ENCODE measurements at regions not wholly inside any gene's neighbourhood (a gene's known extent, or its start where the extent isn't known, plus 50 kb on each side); places are given as distances from the start of the nearest gene placed in this dataset.
"Not testable (repeated sequence)": the region's sequence is repeated elsewhere in the genome, so short reads cannot be mapped to it uniquely, and the experiment has no call there.

- no peak overlapping the region for H3K4me3 ChIP-seq (ENCODE audit: low read depth, low read length)
These were observed 295.6 kb downstream of the TBC1D4 start for GRCh38 chr13:75186379-75186778.

GRCh38 chr13:75181906-75182305 is 300.1 kb downstream of the TBC1D4 start:
- ChIA-PET POLR2A (no interaction called here), CTCF (no interaction called here)
- no peak for TF ChIP-seq CTCF (IDR thresholded peaks at IDR 0.05; ENCODE audit: insufficient read depth, low read length, missing control alignments)
- H3K4me3 ChIP-seq (ENCODE audit: low read depth, low read length), result no peak overlapping the region
- DNase-seq (ENCODE audit: low read depth, low spot score), result no peak

More at GRCh38 chr13:75186379-75186778, 295.6 kb downstream of the TBC1D4 start:
- no peak for DNase-seq (ENCODE audit: low read depth, low spot score)
- TF ChIP-seq CTCF (IDR thresholded peaks at IDR 0.05; ENCODE audit: insufficient read depth, low read length, missing control alignments), result no peak
- ChIA-PET POLR2A (no interaction called here), CTCF (no interaction called here)

GRCh38 chr13:75180805-75181455 is 301.0 kb downstream of the TBC1D4 start:
- ChIA-PET CTCF (no interaction called here), POLR2A (no interaction called here)
- H3K4me3 ChIP-seq (ENCODE audit: low read depth, low read length), result no peak overlapping the region
- no peak for DNase-seq (ENCODE audit: low read depth, low spot score)
- no peak for TF ChIP-seq CTCF (IDR thresholded peaks at IDR 0.05; ENCODE audit: insufficient read depth, low read length, missing control alignments)

DNA sequence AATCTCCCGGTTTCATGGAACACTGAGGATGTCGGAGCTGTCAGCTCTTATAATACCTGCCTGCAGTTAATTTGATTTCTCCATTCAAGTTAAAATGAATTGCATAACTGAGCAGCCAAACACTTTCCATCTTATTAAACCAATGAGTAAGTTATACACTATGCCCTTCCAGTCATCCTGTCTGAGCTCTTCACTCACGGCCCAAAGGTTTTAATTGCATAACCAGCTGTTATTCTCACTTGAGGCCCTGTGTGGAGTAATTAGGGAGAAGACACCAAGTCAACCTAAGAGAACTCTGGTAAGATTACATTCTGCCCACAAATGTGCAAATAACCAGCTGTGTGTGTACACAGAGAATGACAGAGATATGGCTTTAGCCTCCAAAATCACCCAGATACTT is 303.5 kb downstream of the TBC1D4 start:
- CTCF ChIA-PET, result no interaction called here
- no peak for DNase-seq (ENCODE audit: low read depth, low spot score)
- TF ChIP-seq CTCF (IDR thresholded peaks at IDR 0.05; ENCODE audit: insufficient read depth, low read length, missing control alignments), result no peak
- H3K4me3 ChIP-seq (ENCODE audit: low read depth, low read length), result no peak overlapping the region
- POLR2A ChIA-PET, result interaction anchor here (0.9 kb wide), 1 partner anchor 43 kb away, joined by 3 read pairs; no protein-coding TSS in a partner anchor

DNA sequence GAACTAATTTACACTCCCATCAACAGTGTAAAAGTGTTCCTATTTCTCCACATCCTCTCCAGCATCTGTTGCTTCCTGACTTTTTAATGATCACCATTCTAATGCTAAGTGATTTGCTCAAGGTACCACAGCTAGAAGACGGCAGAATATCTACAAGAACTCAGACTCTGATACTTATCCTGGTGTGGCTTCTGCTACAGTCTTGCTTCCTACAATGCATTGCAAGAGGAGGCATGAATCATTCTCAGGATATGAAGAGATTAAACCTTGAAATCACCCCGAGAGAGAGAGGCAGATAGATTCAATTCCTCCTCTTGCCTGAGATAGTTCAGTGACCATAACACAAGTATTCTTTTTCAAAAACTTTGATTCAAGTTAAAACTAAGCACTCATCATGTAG is 306.4 kb downstream of the TBC1D4 start:
- POLR2A ChIA-PET, result no interaction called here
- CTCF ChIA-PET, result no interaction called here
- no peak for TF ChIP-seq CTCF (IDR thresholded peaks at IDR 0.05; ENCODE audit: insufficient read depth, low read length, missing control alignments)
- no peak overlapping the region for H3K4me3 ChIP-seq (ENCODE audit: low read depth, low read length)
- DNase-seq (ENCODE audit: low read depth, low spot score), result no peak

DNA sequence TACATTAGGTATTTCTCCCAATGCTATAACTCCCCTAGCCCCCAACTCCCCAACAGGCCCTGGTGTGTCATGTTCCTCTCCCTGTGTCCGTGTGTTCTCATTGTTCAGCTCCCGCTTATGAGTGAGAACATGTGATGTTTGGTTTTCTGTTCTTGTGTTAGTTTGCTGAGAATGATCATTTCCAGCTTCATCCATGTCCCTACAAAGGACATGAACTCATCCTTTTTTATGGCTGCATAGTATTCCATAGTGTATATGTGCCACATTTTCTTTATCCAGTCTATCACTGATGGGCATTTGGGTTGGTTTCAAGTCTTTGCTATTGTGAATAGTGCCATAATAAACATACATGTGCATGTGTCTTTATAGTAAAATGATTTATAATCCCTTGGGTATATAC is 306.9 kb downstream of the TBC1D4 start:
- POLR2A ChIA-PET; H3K4me3 ChIP-seq (ENCODE audit: low read depth, low read length); DNase-seq (ENCODE audit: low read depth, low spot score); CTCF ChIA-PET: not testable (repeated sequence)

GRCh38 chr13:75174481-75174880 is 307.5 kb downstream of the TBC1D4 start:
- DNase-seq (ENCODE audit: low read depth, low spot score), result no peak
- POLR2A ChIA-PET, result no interaction called here
- H3K4me3 ChIP-seq (ENCODE audit: low read depth, low read length), result no peak overlapping the region
- CTCF ChIA-PET, result no interaction called here
- no peak for TF ChIP-seq CTCF (IDR thresholded peaks at IDR 0.05; ENCODE audit: insufficient read depth, low read length, missing control alignments)

Measured in AG04449 (cell line).